Spinal cord (tissue), 9 donors: ENCODE measurements at regions not wholly inside any gene's neighbourhood (a gene's known extent, or its start where the extent isn't known, plus 50 kb on each side); places are given as distances from the start of the nearest gene placed in this dataset.
"Not testable (repeated sequence)": the region's sequence is repeated elsewhere in the genome, so short reads cannot be mapped to it uniquely, and the experiment has no call there.

Source experiments
- DNase-seq, 6 donors: peaks; one replicate each; pipeline versions ENCODE4 v3.0.0 to v3.0.0-alpha.2; 2013 to 2015; ENCODE audit warnings: low spot score in 6 of 6, low read depth in 4 of 6
- H3K27ac ChIP-seq: one replicate; pipeline ENCODE4 v1.5.1; 2013; ENCODE audit warnings: low read depth, low read length, control low read depth
- H3K27me3 ChIP-seq: one replicate; pipeline ENCODE4 v1.6.1; 2013; ENCODE audit warnings: low read length; ENCODE audit not compliant: control insufficient read depth, insufficient read depth
- H3K36me3 ChIP-seq: one replicate; pipeline ENCODE4 v1.6.1; 2013; ENCODE audit warnings: low read length; ENCODE audit not compliant: control insufficient read depth, insufficient read depth
- H3K4me1 ChIP-seq: one replicate; pipeline ENCODE4 v1.6.1; 2013; ENCODE audit warnings: low read length; ENCODE audit not compliant: control insufficient read depth, insufficient read depth
- H3K4me3 ChIP-seq: one replicate; pipeline ENCODE4 v1.5.1; 2013; ENCODE audit warnings: low read depth, low read length, control low read depth
- H3K9me3 ChIP-seq: one replicate; pipeline ENCODE4 v1.6.1; 2013; ENCODE audit warnings: low read length; ENCODE audit not compliant: control insufficient read depth, insufficient read depth
- WGBS: methylation state at CpG from one replicate; pipeline ENCODE4 v1.1.5; 2013; ENCODE audit warnings: missing lambda C conversion rate; ENCODE audit not compliant: insufficient coverage; 5-methylcytosine and 5-hydroxymethylcytosine counted together
- donor health status: healthy.

DNA sequence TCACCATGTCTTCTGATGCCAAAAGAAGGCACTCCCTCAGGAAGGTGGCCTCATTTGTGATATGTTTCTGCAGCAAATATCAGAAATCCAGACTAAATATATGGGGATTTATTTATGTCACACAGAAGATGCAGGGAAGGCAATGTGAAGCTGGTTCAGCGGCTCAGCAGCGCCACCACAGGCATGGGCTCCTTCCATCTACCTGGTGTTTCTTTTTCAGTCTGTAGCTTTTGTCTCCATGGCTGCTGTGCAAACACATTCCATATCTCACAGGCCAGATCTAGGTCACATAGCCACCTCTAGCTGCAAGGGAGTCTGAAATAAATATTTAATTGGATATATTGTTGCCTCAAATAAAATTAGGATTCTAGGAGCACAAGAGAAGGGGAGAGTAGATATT, 502.1 kb upstream of the IL12A start:
- no CpG with 5 or more reads among the region's 2 CpGs for WGBS
- no peak overlapping the region for H3K27ac ChIP-seq
- no peaks in the 10 kb centered on the region for H3K4me1 ChIP-seq
- DNase-seq: no peak
- H3K36me3 ChIP-seq: no peaks in the 10 kb centered on the region
- no peaks in the 10 kb centered on the region for H3K27me3 ChIP-seq
- H3K4me3 ChIP-seq: no peak overlapping the region
- H3K9me3 ChIP-seq: peaks cover 2% of the 10 kb centered on the region

DNA sequence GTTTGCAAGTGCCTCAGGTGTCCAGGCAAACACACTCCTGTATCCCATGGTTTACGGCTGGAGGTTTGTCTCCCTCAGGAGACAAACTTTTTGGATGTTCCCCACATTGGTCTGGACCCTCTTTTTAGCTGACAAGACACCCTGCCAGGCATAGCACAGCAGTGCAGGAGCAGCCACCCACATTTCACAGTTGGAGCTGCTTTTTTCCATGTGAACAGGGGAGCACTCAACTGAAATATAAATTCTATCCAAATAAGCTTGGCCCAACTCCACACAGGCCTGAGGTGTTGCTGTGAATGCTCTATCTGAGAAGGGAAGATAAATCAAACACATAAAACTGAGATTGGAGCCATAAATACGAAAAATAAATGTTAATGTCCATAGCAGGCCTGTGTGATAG, 501.3 kb upstream of the IL12A start:
- WGBS: 0% methylated on average over 1 of the region's 2 CpGs
- H3K27me3 ChIP-seq: no peaks in the 10 kb centered on the region
- no peaks in the 10 kb centered on the region for H3K36me3 ChIP-seq
- no peaks in the 10 kb centered on the region for H3K4me1 ChIP-seq
- H3K9me3 ChIP-seq: peaks cover 2% of the 10 kb centered on the region
- H3K27ac ChIP-seq: no peak overlapping the region
- peak in 1 of 6 donors; percentile 2 for DNase-seq
- no peak overlapping the region for H3K4me3 ChIP-seq

DNA sequence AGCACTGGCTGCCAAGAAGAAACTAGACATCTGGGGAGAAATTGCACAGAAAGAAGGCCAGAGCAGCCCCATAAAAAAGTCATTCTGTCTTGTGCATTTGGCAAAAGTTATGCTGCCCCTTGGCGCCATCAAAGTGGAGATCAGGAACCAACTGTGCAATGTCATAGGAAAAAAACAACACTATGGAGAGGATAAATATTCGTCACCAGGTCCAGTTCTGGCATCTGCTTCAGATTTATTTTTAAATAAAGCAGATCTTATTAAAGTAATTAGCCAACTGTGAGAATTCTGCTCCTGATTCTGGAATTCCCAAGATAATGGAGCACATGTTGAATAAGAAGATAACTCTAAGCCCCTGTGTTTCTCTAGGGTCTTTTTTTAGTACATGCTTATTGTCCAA, 500.0 kb upstream of the IL12A start:
- no CpG with 5 or more reads among the region's 2 CpGs for WGBS
- H3K4me1 ChIP-seq: no peaks in the 10 kb centered on the region
- DNase-seq: peak in 1 of 6 donors; percentile 60
- no peak overlapping the region for H3K27ac ChIP-seq
- no peaks in the 10 kb centered on the region for H3K36me3 ChIP-seq
- H3K9me3 ChIP-seq: peaks cover 2% of the 10 kb centered on the region
- no peaks in the 10 kb centered on the region for H3K27me3 ChIP-seq
- no peak overlapping the region for H3K4me3 ChIP-seq

DNA sequence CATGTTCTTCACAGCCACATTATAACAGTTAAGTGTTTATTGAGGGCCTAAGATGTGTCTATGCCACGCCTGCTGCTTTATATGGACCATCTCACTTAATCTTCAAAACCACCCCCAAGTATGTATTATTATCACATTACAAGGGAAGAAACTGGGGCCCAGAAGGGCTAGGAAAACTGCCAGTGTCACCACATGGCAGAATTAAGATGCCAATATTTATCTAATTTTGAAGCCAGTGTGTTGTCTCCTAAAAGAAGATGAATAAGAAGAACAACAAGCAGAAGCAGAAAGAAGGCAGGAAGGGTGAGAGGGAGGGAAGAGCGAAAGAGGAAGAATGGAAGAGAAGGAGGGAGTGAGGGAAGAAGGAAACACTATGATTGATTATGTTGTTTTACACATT, 491.3 kb upstream of the IL12A start:
- Histone ChIP-seq H3K27ac (no peak overlapping the region), H3K27me3 (no peaks in the 10 kb centered on the region), H3K4me1 (no peaks in the 10 kb centered on the region), H3K36me3 (no peaks in the 10 kb centered on the region), H3K9me3 (no peaks in the 10 kb centered on the region), H3K4me3 (no peak overlapping the region)
- DNase-seq: peak in 1 of 6 donors; percentile 50
- WGBS: no CpG with 5 or more reads among the region's 2 CpGs

DNA sequence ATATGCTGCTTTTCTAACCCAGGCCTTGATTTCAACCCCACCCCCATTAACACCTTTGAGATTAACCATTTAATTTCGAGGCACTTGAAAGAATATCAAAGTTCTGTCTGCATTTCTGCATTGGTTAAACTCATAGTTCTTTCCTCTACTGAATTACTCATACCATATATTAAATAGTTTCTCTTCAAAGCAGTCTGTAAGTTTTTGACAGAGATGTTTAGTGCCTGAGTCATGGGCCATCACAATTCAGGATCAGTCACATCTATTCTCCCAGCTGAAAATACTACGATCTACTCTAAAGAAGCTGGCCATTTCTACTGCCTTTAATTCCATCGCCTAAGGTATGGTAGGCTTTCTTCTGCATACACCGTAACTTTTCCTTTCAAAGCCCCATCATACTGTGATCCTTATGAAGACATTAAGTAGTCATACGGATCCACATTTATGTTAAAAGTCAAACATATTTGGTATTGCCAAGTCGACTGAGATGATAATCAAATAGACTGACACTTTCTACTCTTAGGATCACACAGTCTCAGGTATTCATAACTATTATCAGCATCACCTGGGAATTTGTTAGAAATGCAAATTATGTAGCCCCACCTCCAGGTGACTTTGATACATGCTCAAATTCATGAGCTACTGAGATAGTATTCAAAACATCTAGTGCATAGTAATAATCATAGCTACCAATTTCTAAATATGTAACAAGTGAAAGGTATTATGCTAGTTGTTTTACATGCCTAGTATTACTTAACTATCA, 489.4 kb upstream of the IL12A start:
- WGBS: 83% methylated on average over 1 of the region's 6 CpGs
- Histone ChIP-seq H3K4me1 (no peaks in the 10 kb centered on the region), H3K4me3 (no peak overlapping the region), H3K27me3 (no peaks in the 10 kb centered on the region), H3K36me3 (no peaks in the 10 kb centered on the region), H3K27ac (no peak overlapping the region), H3K9me3 (no peaks in the 10 kb centered on the region)
- no peak for DNase-seq

DNA sequence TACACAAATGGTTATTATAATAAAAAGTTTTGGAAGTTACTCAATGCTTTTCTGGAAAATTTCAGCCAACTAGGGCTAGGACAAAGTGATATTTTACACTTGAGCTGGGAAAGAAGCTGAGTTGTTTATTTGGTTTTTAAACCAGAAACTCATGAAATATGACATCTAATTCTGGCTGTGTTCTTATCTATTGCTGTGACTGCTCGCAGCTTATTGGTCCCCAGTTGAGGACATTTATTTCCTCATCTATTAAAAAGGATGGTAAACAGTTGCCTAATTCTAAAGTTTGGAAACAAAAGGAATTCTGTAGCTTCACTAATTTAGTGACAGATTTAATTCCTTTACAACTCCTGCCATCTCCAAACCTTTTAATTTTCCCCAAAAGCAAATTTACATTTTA, 487.6 kb upstream of the IL12A start:
- H3K4me3 ChIP-seq: no peak overlapping the region
- DNase-seq: peak in 1 of 6 donors; percentile 50
- no peaks in the 10 kb centered on the region for H3K36me3 ChIP-seq
- H3K4me1 ChIP-seq: no peaks in the 10 kb centered on the region
- no peaks in the 10 kb centered on the region for H3K27me3 ChIP-seq
- no peak overlapping the region for H3K27ac ChIP-seq
- H3K9me3 ChIP-seq: no peaks in the 10 kb centered on the region
- no CpG with 5 or more reads among the region's 1 CpG for WGBS

DNA sequence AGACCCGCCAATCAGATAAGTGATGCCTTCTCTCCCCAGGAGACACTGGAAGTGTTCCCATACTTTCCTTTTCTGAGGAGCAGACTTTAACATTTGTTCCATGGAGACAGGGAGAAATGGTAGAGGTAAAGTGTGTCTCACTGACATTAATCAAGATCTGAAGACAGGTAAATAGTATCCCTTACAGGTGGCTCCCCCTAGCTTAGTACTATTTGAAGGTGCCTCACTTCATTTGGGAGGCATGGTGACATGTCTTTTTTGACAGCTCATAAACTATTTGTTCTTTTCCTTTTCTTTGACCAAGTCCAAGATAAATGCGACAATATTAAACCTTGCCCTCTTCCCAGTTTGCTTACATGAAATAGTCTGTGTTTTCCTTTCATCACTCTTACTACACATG, 485.6 kb upstream of the IL12A start:
- no peaks in the 10 kb centered on the region for H3K27me3 ChIP-seq
- H3K9me3 ChIP-seq: no peaks in the 10 kb centered on the region
- 92% methylated on average over 2 of the region's 2 CpGs for WGBS
- H3K4me3 ChIP-seq: no peak overlapping the region
- H3K4me1 ChIP-seq: no peaks in the 10 kb centered on the region
- H3K27ac ChIP-seq: no peak overlapping the region
- H3K36me3 ChIP-seq: no peaks in the 10 kb centered on the region
- no peak for DNase-seq

DNA sequence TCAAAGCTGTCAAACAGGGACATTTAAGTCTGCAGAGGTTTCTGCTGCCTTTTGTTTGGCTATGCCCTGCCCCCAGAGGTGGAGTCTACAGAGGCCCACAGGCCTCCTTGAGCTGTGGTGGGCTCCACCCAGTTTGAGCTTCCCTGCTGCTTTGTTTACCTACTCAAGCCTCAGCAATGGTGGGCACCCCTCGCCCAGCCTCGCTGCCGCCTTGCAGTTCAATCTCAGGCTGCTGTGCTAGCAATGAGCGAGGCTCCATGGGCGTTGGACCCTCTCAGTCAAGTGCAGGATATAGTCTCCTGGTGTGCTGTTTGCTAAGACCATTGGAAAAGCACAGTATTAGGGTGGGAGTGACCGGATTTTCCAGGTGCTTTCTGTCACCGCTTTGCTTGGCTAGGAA, 477.6 kb upstream of the IL12A start:
- H3K27me3 ChIP-seq, H3K4me3 ChIP-seq, DNase-seq, H3K9me3 ChIP-seq, H3K36me3 ChIP-seq, H3K4me1 ChIP-seq, H3K27ac ChIP-seq: not testable (repeated sequence)
- WGBS: 98% methylated on average over 4 of the region's 7 CpGs

DNA sequence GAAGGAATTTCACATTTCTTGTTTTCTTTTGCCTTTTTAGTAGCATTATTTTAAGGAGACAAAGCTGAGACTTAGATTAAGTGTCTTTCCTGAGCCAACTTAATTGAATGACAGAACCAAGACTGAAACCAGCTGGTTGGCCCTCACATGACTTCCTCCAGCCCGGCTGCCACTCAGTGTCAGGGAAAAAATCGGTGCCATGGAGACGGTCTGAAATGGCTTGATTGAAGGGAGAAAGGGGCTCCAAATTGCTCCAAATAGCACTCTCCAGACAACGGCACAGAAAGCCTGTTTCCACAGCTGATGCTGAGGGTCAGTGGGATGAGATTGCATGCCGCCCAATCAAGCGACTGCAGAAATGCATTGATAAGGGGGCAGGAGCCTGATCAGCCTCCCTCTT, 475.2 kb upstream of the IL12A start:
- WGBS: 46% methylated on average over 4 of the region's 6 CpGs
- H3K27ac ChIP-seq: no peak overlapping the region
- H3K9me3 ChIP-seq: no peaks in the 10 kb centered on the region
- DNase-seq: peak in 2 of 6 donors; percentile 26 to 67
- H3K4me1 ChIP-seq: no peaks in the 10 kb centered on the region
- H3K27me3 ChIP-seq: no peaks in the 10 kb centered on the region
- no peak overlapping the region for H3K4me3 ChIP-seq
- H3K36me3 ChIP-seq: no peaks in the 10 kb centered on the region

DNA sequence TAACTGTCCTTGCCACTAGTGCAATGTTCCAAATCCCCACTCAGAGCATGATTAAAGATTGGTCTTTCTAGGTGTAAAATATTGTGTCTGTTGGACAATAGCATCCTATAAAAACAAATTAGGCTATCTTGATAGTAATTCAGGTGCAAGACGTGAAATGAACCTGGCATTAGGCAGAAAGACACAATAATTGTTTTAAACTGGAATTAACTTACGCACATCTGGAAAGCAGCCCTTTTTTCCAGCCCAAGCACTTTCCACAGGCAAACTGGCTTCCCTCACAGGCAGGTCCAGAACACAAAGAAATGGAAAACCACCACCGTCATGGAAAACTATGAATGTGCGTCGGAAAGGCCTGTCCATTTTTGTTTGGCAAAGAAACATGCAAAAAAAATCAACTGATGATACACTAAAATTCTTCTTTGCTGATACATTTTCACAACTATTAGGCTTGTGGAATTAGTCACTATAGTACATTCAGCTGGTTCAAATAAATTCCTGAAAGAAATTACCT, 474.7 kb upstream of the IL12A start:
- no peaks in the 10 kb centered on the region for H3K27me3 ChIP-seq
- H3K4me1 ChIP-seq: no peaks in the 10 kb centered on the region
- H3K9me3 ChIP-seq: no peaks in the 10 kb centered on the region
- no peak for DNase-seq
- no peak overlapping the region for H3K4me3 ChIP-seq
- WGBS: 100% methylated on average over 1 of the region's 5 CpGs
- no peaks in the 10 kb centered on the region for H3K36me3 ChIP-seq
- H3K27ac ChIP-seq: no peak overlapping the region
